Stimulated activated CD8-positive, alpha-beta memory T cell treated with anti-CD3 and anti-CD28 coated beads, Interleukin-12 subunit alpha, Interleukin-12 subunit beta, amount 100 ng/mL, for 4 hours (primary cell): ENCODE measurements at regions not wholly inside any gene's neighbourhood (a gene's known extent, or its start where the extent isn't known, plus 50 kb on each side); places are given as distances from the start of the nearest gene placed in this dataset.
"Not testable (repeated sequence)": the region's sequence is repeated elsewhere in the genome, so short reads cannot be mapped to it uniquely, and the experiment has no call there.

Experiments
- DNase-seq: peaks from one replicate; pipeline ENCODE4 v3.0.0-alpha.2; 2020; ENCODE audit warnings: low read depth

GRCh38 chr7:142440906-142441411 lies 183.1 kb upstream of the PRSS58 start:
- no peak for DNase-seq

GRCh38 chr7:142440219-142440905 lies 182.5 kb upstream of the PRSS58 start:
- DNase-seq: no peak

GRCh38 chr7:142439739-142440138 lies 181.9 kb upstream of the PRSS58 start:
- no peak for DNase-seq

- DNase-seq: no peak
Observed at GRCh38 chr7:142438923-142439515, 181.2 kb upstream of the PRSS58 start.

- no peak for DNase-seq
Observed at GRCh38 chr7:142438235-142438922, 180.5 kb upstream of the PRSS58 start.

- no peak for DNase-seq
Observed at GRCh38 chr7:142437741-142438140, 179.9 kb upstream of the PRSS58 start.

GRCh38 chr7:142436601-142437000 lies 178.7 kb upstream of the PRSS58 start:
- no peak for DNase-seq

GRCh38 chr7:142435606-142436005 lies 177.7 kb upstream of the PRSS58 start:
- not testable (repeated sequence) for DNase-seq

GRCh38 chr7:142434666-142435167 lies 176.9 kb upstream of the PRSS58 start:
- no peak for DNase-seq

- not testable (repeated sequence) for DNase-seq
Observed at GRCh38 chr7:142434133-142434532, 176.3 kb upstream of the PRSS58 start.

GRCh38 chr7:142432377-142432776 lies 174.5 kb upstream of the PRSS58 start:
- DNase-seq: no peak

- no peak for DNase-seq
Observed at GRCh38 chr7:142431491-142431890, 173.6 kb upstream of the PRSS58 start.

- no peak for DNase-seq
Observed at GRCh38 chr7:142428094-142428493, 170.2 kb upstream of the PRSS58 start.

GRCh38 chr7:142425281-142425680 lies 167.4 kb upstream of the PRSS58 start:
- no peak for DNase-seq

GRCh38 chr7:142422621-142423020 lies 164.8 kb upstream of the PRSS58 start:
- no peak for DNase-seq

- no peak for DNase-seq
Observed at GRCh38 chr7:142420554-142421362, 162.9 kb upstream of the PRSS58 start.

GRCh38 chr7:142418326-142418725 lies 160.5 kb upstream of the PRSS58 start:
- no peak for DNase-seq

- no peak for DNase-seq
Observed at GRCh38 chr7:142414915-142415314, 157.1 kb upstream of the PRSS58 start.

- DNase-seq: no peak
Observed at GRCh38 chr7:142414135-142414534, 156.3 kb upstream of the PRSS58 start.

GRCh38 chr7:142413280-142414000 lies 155.6 kb upstream of the PRSS58 start:
- DNase-seq: no peak

- no peak for DNase-seq
Observed at GRCh38 chr7:142412551-142413193, 154.8 kb upstream of the PRSS58 start.
